H9 (cell line): ENCODE measurements at regions not wholly inside any gene's neighbourhood (a gene's known extent, or its start where the extent isn't known, plus 50 kb on each side); places are given as distances from the start of the nearest gene placed in this dataset.

ENCODE experiments used
- DNase-seq: peaks from one replicate; pipeline ENCODE4 v3.0.0-alpha.2; 2017
- H2AFZ ChIP-seq: one replicate; pipeline ENCODE4 v1.6.1; 2013; ENCODE audit warnings: mild to moderate bottlenecking, low read length, control low read depth, moderate library complexity
- H2AK5ac ChIP-seq: 2 replicates; pipeline ENCODE4 v1.6.1; 2013; ENCODE audit warnings: low read length, control low read depth, mixed read lengths; ENCODE audit not compliant: insufficient read length
- H2BK120ac ChIP-seq: one replicate; pipeline ENCODE4 v1.6.1; 2013; ENCODE audit warnings: low read depth, mild to moderate bottlenecking, low read length, control low read depth, inconsistent platforms; ENCODE audit not compliant: poor library complexity, severe bottlenecking
- H2BK12ac ChIP-seq: 2 replicates; pipeline ENCODE4 v1.6.1; 2013; ENCODE audit warnings: low read length, control low read depth, mixed read lengths, low read depth; ENCODE audit not compliant: insufficient read length
- H2BK15ac ChIP-seq: 2 replicates; pipeline ENCODE4 v1.6.1; 2013; ENCODE audit warnings: low read depth, low read length, control low read depth
- H2BK20ac ChIP-seq: one replicate; pipeline ENCODE4 v1.6.1; 2013; ENCODE audit warnings: low read depth, mild to moderate bottlenecking, low read length, control low read depth, inconsistent platforms; ENCODE audit not compliant: poor library complexity, severe bottlenecking
- H2BK5ac ChIP-seq: 2 replicates; pipeline ENCODE4 v1.6.1; 2013; ENCODE audit warnings: low read length, control low read depth, mixed read lengths; ENCODE audit not compliant: insufficient read length
- H3K14ac ChIP-seq: 2 replicates; pipeline ENCODE4 v1.6.1; 2013; ENCODE audit warnings: low read length, control low read depth; ENCODE audit not compliant: insufficient read depth
- H3K18ac ChIP-seq: 2 replicates; pipeline ENCODE4 v1.6.1; 2013; ENCODE audit warnings: low read depth, mild to moderate bottlenecking, mixed read lengths, low read length, control low read depth; ENCODE audit not compliant: insufficient read length
- H3K23ac ChIP-seq: 2 replicates; pipeline ENCODE4 v1.6.1; 2013; ENCODE audit warnings: low read length, control low read depth, mixed read lengths, low read depth; ENCODE audit not compliant: insufficient read length
- H3K23me2 ChIP-seq: 2 replicates; pipeline ENCODE4 v1.6.1; 2013; ENCODE audit warnings: low read depth, mild to moderate bottlenecking, mixed read lengths, low read length, control low read depth; ENCODE audit not compliant: insufficient read length, poor library complexity, severe bottlenecking
- H3K27ac ChIP-seq: 2 replicates; pipeline ENCODE4 v1.5.1; 2013; ENCODE audit warnings: low read length, control low read depth, mixed read lengths, low read depth; ENCODE audit not compliant: insufficient read length
- H3K27me3 ChIP-seq: 2 replicates; pipeline ENCODE4 v1.6.1; 2013; ENCODE audit warnings: low read length, control low read depth, inconsistent platforms; ENCODE audit not compliant: insufficient read depth
- H3K4ac ChIP-seq: 2 replicates; pipeline ENCODE4 v1.6.1; 2013; ENCODE audit warnings: low read depth, mild to moderate bottlenecking, control low read depth, inconsistent platforms, low read length, moderate library complexity
- H3K4me1 ChIP-seq: 2 replicates; pipeline ENCODE4 v1.6.1; 2013; ENCODE audit warnings: low read length, control low read depth, inconsistent platforms; ENCODE audit not compliant: insufficient read depth
- H3K4me2 ChIP-seq: 2 replicates; pipeline ENCODE4 v1.6.1; 2013; ENCODE audit warnings: low read length, control low read depth, mixed read lengths; ENCODE audit not compliant: insufficient read length, insufficient read depth
- H3K56ac ChIP-seq: 2 replicates; pipeline ENCODE4 v1.6.1; 2013; ENCODE audit warnings: low read depth, mild to moderate bottlenecking, mixed read lengths, low read length, control low read depth; ENCODE audit not compliant: insufficient read length
- H3K79me1 ChIP-seq: 2 replicates; pipeline ENCODE4 v1.6.1; 2013; ENCODE audit warnings: low read depth, mild to moderate bottlenecking, moderate library complexity, low read length, control low read depth, inconsistent platforms; ENCODE audit not compliant: insufficient read depth, poor library complexity, severe bottlenecking
- H3K79me2 ChIP-seq: 2 replicates; pipeline ENCODE4 v1.6.1; 2013; ENCODE audit warnings: low read length, control low read depth, inconsistent platforms; ENCODE audit not compliant: insufficient read depth
- H3K9ac ChIP-seq: 2 replicates; pipeline ENCODE4 v1.6.1; 2013; ENCODE audit warnings: low read length, control low read depth, mixed read lengths; ENCODE audit not compliant: insufficient read length; ENCODE audit errors: extremely low read depth
- H3K9me3 ChIP-seq: one replicate; pipeline ENCODE4 v1.6.1; 2013; ENCODE audit warnings: low read depth, low read length, inconsistent platforms; ENCODE audit not compliant: control insufficient read depth
- H3T11ph ChIP-seq: one replicate; pipeline ENCODE4 v1.6.1; 2013; ENCODE audit warnings: mild to moderate bottlenecking, low read length, control low read depth, inconsistent platforms
- H4K20me1 ChIP-seq: one replicate; pipeline ENCODE4 v1.6.1; 2013; ENCODE audit not compliant: control insufficient read depth, insufficient read length, insufficient read depth
- H4K5ac ChIP-seq: 2 replicates; pipeline ENCODE4 v1.6.1; 2013; ENCODE audit warnings: low read depth, mild to moderate bottlenecking, mixed read lengths, low read length, control low read depth; ENCODE audit not compliant: insufficient read length
- H4K8ac ChIP-seq: replicated peaks from 2 replicates; pipeline ENCODE4 v1.6.1; 2013; ENCODE audit warnings: low read length, control low read depth, mixed read lengths, low read depth; ENCODE audit not compliant: insufficient read length
- H4K91ac ChIP-seq: 2 replicates; pipeline ENCODE4 v1.6.1; 2013; ENCODE audit warnings: low read depth, mild to moderate bottlenecking, moderate library complexity, mixed read lengths, low read length, control low read depth; ENCODE audit not compliant: insufficient read length
- H3K27ac Mint-ChIP-seq, 3 experiments: 2 replicates in 2 of 3; 3 replicates in 1 of 3; pipeline ENCODE4 v1.8.0; 2020 to 2021; ENCODE audit warnings: mixed read lengths in 3 of 3, mild to moderate bottlenecking in 1 of 3, moderate library complexity in 1 of 3
- H3K27me3 Mint-ChIP-seq: 2 replicates; pipeline ENCODE4 v1.8.0; 2021; ENCODE audit warnings: low read depth, mild to moderate bottlenecking, moderate library complexity, mixed read lengths
- H3K36me3 Mint-ChIP-seq, 3 experiments: 2 replicates in 2 of 3; 3 replicates in 1 of 3; pipeline ENCODE4 v1.8.0; 2020 to 2021; ENCODE audit warnings: low read depth in 3 of 3, mixed read lengths in 3 of 3; ENCODE audit not compliant: insufficient read depth in 1 of 3
- H3K4me1 Mint-ChIP-seq, 2 experiments: 2 replicates each; pipeline ENCODE4 v1.8.0; 2020; ENCODE audit warnings: mixed read lengths in 2 of 2
- H3K4me3 Mint-ChIP-seq, 2 experiments: 2 replicates in 1 of 2; 3 replicates in 1 of 2; pipeline ENCODE4 v1.8.0; 2020 to 2021; ENCODE audit warnings: mild to moderate bottlenecking in 2 of 2, mixed read lengths in 2 of 2, moderate library complexity in 1 of 2
- H3K9me3 Mint-ChIP-seq, 2 experiments: 2 replicates in 1 of 2; 3 replicates in 1 of 2; pipeline ENCODE4 v1.8.0; 2020; ENCODE audit warnings: mild to moderate bottlenecking in 2 of 2, mixed read lengths in 2 of 2, moderate library complexity in 1 of 2
- CTCF ChIP-seq: fragments of 200-600 bp; sonication (generic); conservative IDR thresholded peaks from 3 replicates; pipeline ENCODE4 v1.8.0; 2021; ENCODE audit warnings: antibody characterized with exemption, mild to moderate bottlenecking
- whole genome bisulfite sequencing: extraction: QIAGEN DNeasy Blood & Tissue Kit; methylation state at CpG from one replicate; pipeline ENCODE4 v1.1.7; 2013; ENCODE audit warnings: missing lambda C conversion rate, low lambda C conversion rate, mixed read lengths; ENCODE audit not compliant: insufficient read length; ENCODE audit errors: extremely low coverage; 5-methylcytosine and 5-hydroxymethylcytosine counted together

- Mint-ChIP-seq H3K9me3 (no peaks in the 10 kb centered on the region), H3K4me3 (no peak overlapping the region), H3K27ac (no peak overlapping the region), H3K36me3 (peaks cover 0 to 5% (median 0%) of the 10 kb centered on the region in 3 experiments; a peak in 2 of 7 replicates), H3K4me1 (peaks cover 41 to 51% of the 10 kb centered on the region in 2 experiments), H3K27me3 (no peaks in the 10 kb centered on the region)
- Histone ChIP-seq H3K4me1 (peaks cover 7% of the 10 kb centered on the region; the same call in 1 of the 2 replicates), H3K23ac (no peak overlapping the region), H3T11ph (no peak overlapping the region), H3K9ac (no peak overlapping the region), H4K5ac (no peak overlapping the region), H2AK5ac (no peak overlapping the region), H2BK120ac (no peak overlapping the region), H2BK5ac (no peak overlapping the region), H3K4me2 (no peak overlapping the region), H2BK12ac (no peak overlapping the region), H3K14ac (no peak overlapping the region), H3K79me2 (no peaks in the 10 kb centered on the region), H2BK20ac (no peak overlapping the region), H3K4ac (no peak overlapping the region), H3K79me1 (no peaks in the 10 kb centered on the region), H3K23me2 (no peaks in the 10 kb centered on the region), H2AFZ (no peak overlapping the region), H3K56ac (no peak overlapping the region), H3K27me3 (no peaks in the 10 kb centered on the region), H4K91ac (no peak overlapping the region), H2BK15ac (no peak overlapping the region), H3K9me3 (no peaks in the 10 kb centered on the region), H4K8ac (no peak overlapping the region), H4K20me1 (no peaks in the 10 kb centered on the region), H3K18ac (no peak overlapping the region), H3K27ac (no peak overlapping the region)
- WGBS: no CpG with 5 or more reads among the region's 3 CpGs
- TF ChIP-seq CTCF: no peak
- no peak for DNase-seq
Measured at GRCh38 chr1:81234237-81234636, 566.5 kb upstream of the ADGRL2 start.
